ENCODE measurements at regions not wholly inside any gene's neighbourhood (a gene's known extent, or its start where the extent isn't known, plus 50 kb on each side); places are given as distances from the start of the nearest gene placed in this dataset.
"Not testable (repeated sequence)": the region's sequence is repeated elsewhere in the genome, so short reads cannot be mapped to it uniquely, and the experiment has no call there.

DNA sequence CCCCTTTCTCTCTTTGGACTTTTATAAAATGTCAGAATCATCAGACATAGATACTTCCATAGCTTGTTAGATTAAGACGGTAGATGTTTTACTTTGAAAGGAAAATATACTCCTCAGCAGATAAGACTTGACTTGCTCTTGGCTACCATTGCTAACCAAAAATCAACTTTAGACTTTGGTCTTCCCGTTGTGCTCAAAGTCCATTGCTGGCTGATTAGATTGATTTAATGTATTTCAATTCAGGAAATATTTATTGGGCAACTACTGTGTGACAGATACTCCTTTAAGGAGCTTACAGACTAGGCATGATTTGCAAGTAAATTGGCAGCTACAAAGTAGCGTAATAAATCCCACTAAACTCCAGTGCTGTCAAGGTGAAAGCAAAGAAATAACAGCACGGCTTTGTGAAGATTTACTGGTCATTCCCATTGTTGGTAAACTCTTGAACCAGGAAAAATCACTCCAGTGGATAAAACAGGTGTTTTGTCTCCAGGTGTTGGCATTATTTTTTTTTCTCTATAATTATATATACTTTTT lies 95.7 kb upstream of the ARMC3 start:
- Histone ChIP-seq H3K4me1 (ENCODE audit: control insufficient read depth, insufficient read depth, low read length) (no peaks in the 10 kb centered on the region), H3K9me3 (ENCODE audit: control insufficient read depth, insufficient read depth, low read depth, low read length) (no peaks in the 10 kb centered on the region), H3K4me3 (ENCODE audit: low read depth, low read length) (no peak overlapping the region), H3K36me3 (ENCODE audit: control insufficient read depth in 2 of 2, insufficient read depth in 1 of 2, low read length in 2 of 2) (no peaks in the 10 kb centered on the region), H3K27ac (ENCODE audit: extremely low read depth, low read depth, low read length) (no peak overlapping the region)
- POLR2A ChIA-PET, result no interaction called here
- TF ChIP-seq ZNF664 (tag by site-specific recombination; IDR thresholded peaks at IDR 0.05) (peak; percentile 45; the same call in 1 of the 2 replicates), HOXA7 (CRISPR knock-in tag; IDR thresholded peaks at IDR 0.05; ENCODE audit: borderline replicate concordance) (no peak)
- CTCF ChIA-PET, result no interaction called here

GRCh38 chr10:22831586-22831985 lies 96.3 kb upstream of the ARMC3 start:
- Histone ChIP-seq H3K27ac (ENCODE audit: extremely low read depth, low read depth, low read length) (no peak overlapping the region), H3K4me1 (ENCODE audit: control insufficient read depth, insufficient read depth, low read length) (no peaks in the 10 kb centered on the region), H3K36me3 (ENCODE audit: control insufficient read depth in 2 of 2, insufficient read depth in 1 of 2, low read length in 2 of 2) (no peaks in the 10 kb centered on the region), H3K4me3 (ENCODE audit: low read depth, low read length) (no peak overlapping the region), H3K9me3 (ENCODE audit: control insufficient read depth, insufficient read depth, low read depth, low read length) (no peaks in the 10 kb centered on the region)
- ChIA-PET CTCF (no interaction called here), POLR2A (no interaction called here)
- TF ChIP-seq ZNF658 (tag by site-specific recombination; IDR thresholded peaks at IDR 0.05), result no peak
- TF ChIP-seq, protein P1, sequence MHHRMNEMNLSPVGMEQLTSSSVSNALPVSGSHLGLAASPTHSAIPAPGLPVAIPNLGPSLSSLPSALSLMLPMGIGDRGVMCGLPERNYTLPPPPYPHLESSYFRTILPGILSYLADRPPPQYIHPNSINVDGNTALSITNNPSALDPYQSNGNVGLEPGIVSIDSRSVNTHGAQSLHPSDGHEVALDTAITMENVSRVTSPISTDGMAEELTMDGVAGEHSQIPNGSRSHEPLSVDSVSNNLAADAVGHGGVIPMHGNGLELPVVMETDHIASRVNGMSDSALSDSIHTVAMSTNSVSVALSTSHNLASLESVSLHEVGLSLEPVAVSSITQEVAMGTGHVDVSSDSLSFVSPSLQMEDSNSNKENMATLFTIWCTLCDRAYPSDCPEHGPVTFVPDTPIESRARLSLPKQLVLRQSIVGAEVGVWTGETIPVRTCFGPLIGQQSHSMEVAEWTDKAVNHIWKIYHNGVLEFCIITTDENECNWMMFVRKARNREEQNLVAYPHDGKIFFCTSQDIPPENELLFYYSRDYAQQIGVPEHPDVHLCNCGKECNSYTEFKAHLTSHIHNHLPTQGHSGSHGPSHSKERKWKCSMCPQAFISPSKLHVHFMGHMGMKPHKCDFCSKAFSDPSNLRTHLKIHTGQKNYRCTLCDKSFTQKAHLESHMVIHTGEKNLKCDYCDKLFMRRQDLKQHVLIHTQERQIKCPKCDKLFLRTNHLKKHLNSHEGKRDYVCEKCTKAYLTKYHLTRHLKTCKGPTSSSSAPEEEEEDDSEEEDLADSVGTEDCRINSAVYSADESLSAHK (tag by site-specific recombination; IDR thresholded peaks at IDR 0.05), result no peak
- no peak for TF ChIP-seq ZNF37A (tag by site-specific recombination; IDR thresholded peaks at IDR 0.05)

DNA sequence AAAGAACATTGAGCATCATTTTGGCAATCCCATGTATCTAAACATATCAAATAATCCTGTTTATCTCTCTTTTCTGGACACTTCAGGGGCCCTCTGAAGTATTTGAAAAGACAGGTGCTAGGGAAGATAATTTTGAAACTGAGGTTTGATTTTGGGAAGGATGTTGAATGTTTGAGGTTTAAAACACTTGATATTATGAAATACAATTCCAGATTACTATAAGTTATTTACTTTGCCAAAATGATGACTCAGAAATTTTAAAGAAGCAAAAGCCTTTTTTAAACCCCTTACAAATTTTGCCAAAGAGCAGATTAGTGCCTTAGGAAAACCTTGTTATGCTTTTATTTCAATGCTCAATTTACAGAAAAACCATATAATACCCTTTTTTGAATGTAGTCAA lies 99.1 kb upstream of the ARMC3 start:
- H3K36me3 ChIP-seq (ENCODE audit: control insufficient read depth in 2 of 2, insufficient read depth in 1 of 2, low read length in 2 of 2); POLR2A ChIA-PET; CTCF ChIA-PET: not testable (repeated sequence)

GRCh38 chr10:22825841-22826240 lies 102.0 kb upstream of the ARMC3 start:
- ChIA-PET POLR2A (no interaction called here), CTCF (no interaction called here)
- Histone ChIP-seq H3K4me3 (ENCODE audit: low read depth, low read length) (no peak overlapping the region), H3K36me3 (ENCODE audit: control insufficient read depth in 2 of 2, insufficient read depth in 1 of 2, low read length in 2 of 2) (no peaks in the 10 kb centered on the region), H3K27ac (ENCODE audit: extremely low read depth, low read depth, low read length) (no peak overlapping the region), H3K9me3 (ENCODE audit: control insufficient read depth, insufficient read depth, low read depth, low read length) (no peaks in the 10 kb centered on the region), H3K4me1 (ENCODE audit: control insufficient read depth, insufficient read depth, low read length) (no peaks in the 10 kb centered on the region)
- no peak for TF ChIP-seq ZNF555 (tag by site-specific recombination; conservative IDR thresholded peaks at IDR 0.05)
- no peak for TF ChIP-seq ZNF585B (tag by site-specific recombination; IDR thresholded peaks at IDR 0.05)
- no peak for TF ChIP-seq ZNF391 (tag by site-specific recombination; IDR thresholded peaks at IDR 0.05; ENCODE audit: borderline replicate concordance, low read depth)
- TF ChIP-seq ZNF629 (tag by site-specific recombination; IDR thresholded peaks at IDR 0.05), result no peak
- TF ChIP-seq, protein P2, sequence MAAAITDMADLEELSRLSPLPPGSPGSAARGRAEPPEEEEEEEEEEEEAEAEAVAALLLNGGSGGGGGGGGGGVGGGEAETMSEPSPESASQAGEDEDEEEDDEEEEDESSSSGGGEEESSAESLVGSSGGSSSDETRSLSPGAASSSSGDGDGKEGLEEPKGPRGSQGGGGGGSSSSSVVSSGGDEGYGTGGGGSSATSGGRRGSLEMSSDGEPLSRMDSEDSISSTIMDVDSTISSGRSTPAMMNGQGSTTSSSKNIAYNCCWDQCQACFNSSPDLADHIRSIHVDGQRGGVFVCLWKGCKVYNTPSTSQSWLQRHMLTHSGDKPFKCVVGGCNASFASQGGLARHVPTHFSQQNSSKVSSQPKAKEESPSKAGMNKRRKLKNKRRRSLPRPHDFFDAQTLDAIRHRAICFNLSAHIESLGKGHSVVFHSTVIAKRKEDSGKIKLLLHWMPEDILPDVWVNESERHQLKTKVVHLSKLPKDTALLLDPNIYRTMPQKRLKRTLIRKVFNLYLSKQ (tag by site-specific recombination; IDR thresholded peaks at IDR 0.05; ENCODE audit: borderline replicate concordance), result no peak
- no peak for TF ChIP-seq SETDB1 (IDR thresholded peaks at IDR 0.05; ENCODE audit: insufficient read length, low read length)
- no peak for TF ChIP-seq INSM2 (tag by site-specific recombination; IDR thresholded peaks at IDR 0.05)
- no peak for TF ChIP-seq ZBTB11 (tag by site-specific recombination; conservative IDR thresholded peaks at IDR 0.05; ENCODE audit: low read depth)
- TF ChIP-seq SCRT2 (tag by site-specific recombination; IDR thresholded peaks at IDR 0.05), result no peak
- no peak for TF ChIP-seq ZNF114 (tag by site-specific recombination; IDR thresholded peaks at IDR 0.05)

More for the DNA sequence above, 99.1 kb upstream of the ARMC3 start:
- not testable (repeated sequence) for H3K27ac ChIP-seq (ENCODE audit: extremely low read depth, low read depth, low read length); H3K4me3 ChIP-seq (ENCODE audit: low read depth, low read length); H3K9me3 ChIP-seq (ENCODE audit: control insufficient read depth, insufficient read depth, low read depth, low read length); H3K4me1 ChIP-seq (ENCODE audit: control insufficient read depth, insufficient read depth, low read length)

Data from HEK293 (cell line).